Activated T-helper 1 cell treated with anti-CD3 and anti-CD28 coated beads, Interleukin-12 subunit alpha, Interleukin-12 subunit beta, Interleukin-2, Interleukin-4 antibody, amounts not matched to agents 30 ng/mL and 10 ng/mL and 1 ng/mL, durations not matched to agents 14 hours and 24 hours and 36 hours (primary cell): ENCODE measurements at regions not wholly inside any gene's neighbourhood (a gene's known extent, or its start where the extent isn't known, plus 50 kb on each side); places are given as distances from the start of the nearest gene placed in this dataset.
A peak's percentile ranks its signal among the peaks of the same experiment; 100 is the strongest.
"Not testable (repeated sequence)": the region's sequence is repeated elsewhere in the genome, so short reads cannot be mapped to it uniquely, and the experiment has no call there.

ENCODE experiments used
- DNase-seq: peaks from one replicate; pipeline ENCODE4 v3.0.0; 2021; ENCODE audit warnings: low spot score
- H3K27ac Mint-ChIP-seq: one replicate; pipeline ENCODE4 v1.8.0; 2021; ENCODE audit warnings: mild to moderate bottlenecking, mixed read lengths
- H3K27me3 Mint-ChIP-seq: one replicate; pipeline ENCODE4 v1.8.0; 2022; ENCODE audit warnings: mild to moderate bottlenecking, moderate library complexity, mixed read lengths; ENCODE audit not compliant: insufficient read depth
- H3K36me3 Mint-ChIP-seq: one replicate; pipeline ENCODE4 v1.8.0; 2021; ENCODE audit warnings: low read depth, mixed read lengths
- H3K4me1 Mint-ChIP-seq: one replicate; pipeline ENCODE4 v1.8.0; 2021; ENCODE audit warnings: low read depth, mixed read lengths
- H3K4me3 Mint-ChIP-seq: one replicate; pipeline ENCODE4 v1.8.0; 2021; ENCODE audit warnings: mild to moderate bottlenecking, moderate library complexity, mixed read lengths
- H3K9me3 Mint-ChIP-seq: one replicate; pipeline ENCODE4 v1.8.0; 2021; ENCODE audit warnings: mixed read lengths
- intact Hi-C: fragments of 100-400 bp; cut with micrococcal nuclease; formaldehyde crosslinking; loops from one replicate; pipeline ENCODE4 v1.15.1; 2024

DNA sequence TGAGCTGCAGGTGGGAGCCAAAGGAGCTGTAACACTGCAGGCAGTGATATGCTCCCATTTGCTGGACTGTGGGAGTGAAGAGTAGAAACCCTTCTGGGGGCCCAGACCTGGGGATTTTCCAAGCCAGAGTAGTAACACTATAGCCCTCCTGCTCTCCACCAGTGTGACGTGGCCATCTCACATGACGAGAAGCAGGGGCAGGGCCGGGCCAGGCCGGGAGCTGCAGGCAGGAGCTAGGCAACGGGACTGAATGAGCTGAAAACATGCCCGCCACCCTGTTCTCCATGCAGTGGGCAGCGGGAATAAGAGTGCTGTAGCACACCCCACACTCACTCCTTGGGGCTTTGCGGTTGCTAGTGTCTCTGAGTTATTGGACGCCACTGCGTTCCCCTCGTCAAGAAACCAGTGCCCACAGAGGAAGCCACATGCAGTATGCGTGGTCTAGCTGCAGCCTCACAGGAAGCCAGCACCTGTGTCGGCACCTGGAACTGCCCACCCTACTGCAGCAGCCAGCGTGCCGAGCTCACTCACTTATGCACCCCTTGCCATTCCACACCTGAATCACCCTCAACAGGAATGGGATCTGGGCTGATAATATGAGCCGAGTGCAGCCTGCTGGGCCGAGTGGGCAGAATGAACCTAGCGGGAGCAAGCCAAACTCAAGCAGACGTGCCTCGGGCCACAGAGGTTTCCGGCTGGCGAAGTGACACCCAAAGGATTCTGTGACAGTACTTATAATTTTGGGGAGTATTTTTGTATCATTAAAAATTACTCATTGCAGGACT lies 1389.6 kb downstream of the KCNT2 start:
- DNase-seq, result no peak
- Mint-ChIP-seq H3K4me1 (no peaks in the 10 kb centered on the region), H3K9me3 (peaks cover 8% of the 10 kb centered on the region), H3K27ac (no peak overlapping the region), H3K4me3 (no peak overlapping the region), H3K36me3 (no peaks in the 10 kb centered on the region), H3K27me3 (no peaks in the 10 kb centered on the region)
- intact Hi-C loops, result no loop called here

GRCh38 chr1:195202241-195202640 lies 1406.0 kb downstream of the KCNT2 start:
- Mint-ChIP-seq H3K36me3 (no peaks in the 10 kb centered on the region), H3K4me1 (no peaks in the 10 kb centered on the region), H3K9me3 (no peaks in the 10 kb centered on the region), H3K27me3 (peaks cover 7% of the 10 kb centered on the region), H3K4me3 (no peak overlapping the region), H3K27ac (no peak overlapping the region)
- no peak for DNase-seq
- intact Hi-C loops, result no loop called here

- Mint-ChIP-seq H3K4me3 (no peak overlapping the region), H3K36me3 (no peaks in the 10 kb centered on the region), H3K27ac (no peak overlapping the region), H3K4me1 (peaks cover 6% of the 10 kb centered on the region), H3K27me3 (peaks cover 7% of the 10 kb centered on the region), H3K9me3 (no peaks in the 10 kb centered on the region)
- no peak for DNase-seq
- intact Hi-C loops, result no loop called here
Measured at GRCh38 chr1:195200772-195201171, 1407.5 kb downstream of the KCNT2 start.

DNA sequence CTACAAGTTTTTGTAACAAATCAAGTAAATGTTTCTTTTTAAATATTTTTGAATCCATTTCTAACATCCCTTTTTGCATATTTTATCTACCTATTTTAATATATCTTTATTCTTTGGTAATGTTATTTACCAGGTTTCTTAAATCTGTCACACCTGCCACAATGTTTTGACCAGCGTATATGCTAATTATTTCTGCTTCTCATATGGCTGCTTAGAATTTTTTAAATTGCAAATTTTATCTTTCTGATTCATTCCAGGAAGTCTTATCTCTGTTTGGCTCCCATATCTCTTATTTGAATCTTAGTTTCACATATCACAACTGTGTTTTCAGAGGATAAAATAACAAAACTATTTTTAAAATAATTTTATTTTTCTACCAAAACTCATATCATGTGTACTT lies 1411.1 kb downstream of the KCNT2 start:
- no peak overlapping the region for H3K27ac Mint-ChIP-seq
- H3K4me3 Mint-ChIP-seq, result no peak overlapping the region
- peaks cover 15% of the 10 kb centered on the region for H3K4me1 Mint-ChIP-seq
- peaks cover 3% of the 10 kb centered on the region for H3K27me3 Mint-ChIP-seq
- no peaks in the 10 kb centered on the region for H3K9me3 Mint-ChIP-seq
- intact Hi-C loops, result loop anchor here (5.0 to 10.0 kb wide), 2 partner anchors 1652 to 1780 kb away; no protein-coding TSS in a partner anchor
- H3K36me3 Mint-ChIP-seq, result no peaks in the 10 kb centered on the region
- no peak for DNase-seq

DNA sequence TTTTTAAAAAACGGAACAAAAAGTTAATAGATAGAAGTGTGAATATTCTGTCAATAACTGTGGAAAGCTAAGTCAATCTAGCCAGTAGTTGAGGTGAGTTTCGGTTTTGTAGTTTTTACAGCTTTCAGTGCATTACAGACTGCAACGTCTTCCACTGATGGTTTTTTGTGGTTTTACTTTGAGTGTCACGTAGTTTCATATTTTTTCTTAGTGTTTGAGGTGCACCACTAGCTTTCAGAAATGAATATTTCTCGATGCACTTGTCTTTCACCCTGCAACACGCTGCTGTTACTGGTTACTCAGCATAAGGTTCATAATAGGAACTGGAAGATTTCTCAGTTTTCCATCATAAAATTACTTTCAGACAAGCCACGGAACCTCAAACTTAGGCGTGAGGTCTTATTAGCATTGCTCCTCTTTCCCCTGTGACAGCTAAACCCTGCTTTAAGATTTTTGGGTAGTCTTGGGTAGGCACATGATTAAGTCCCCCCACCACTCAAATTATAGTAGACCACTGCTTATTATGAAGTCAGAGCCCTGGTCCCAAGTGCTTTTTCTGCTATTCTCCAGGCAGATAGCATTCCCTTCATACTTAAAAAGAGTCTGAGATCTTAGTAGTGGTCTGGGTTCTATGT lies 1412.7 kb downstream of the KCNT2 start:
- no peaks in the 10 kb centered on the region for H3K36me3 Mint-ChIP-seq
- intact Hi-C loops, result loop anchor here (5.0 to 10.0 kb wide), 2 partner anchors 1651 to 1778 kb away; no protein-coding TSS in a partner anchor
- peaks cover 3% of the 10 kb centered on the region for H3K27me3 Mint-ChIP-seq
- H3K4me3 Mint-ChIP-seq, result no peak overlapping the region
- H3K27ac Mint-ChIP-seq, result peak overlapping the region; percentile 18
- DNase-seq, result peak; percentile 9
- H3K9me3 Mint-ChIP-seq, result no peaks in the 10 kb centered on the region
- peaks cover 15% of the 10 kb centered on the region for H3K4me1 Mint-ChIP-seq

DNA sequence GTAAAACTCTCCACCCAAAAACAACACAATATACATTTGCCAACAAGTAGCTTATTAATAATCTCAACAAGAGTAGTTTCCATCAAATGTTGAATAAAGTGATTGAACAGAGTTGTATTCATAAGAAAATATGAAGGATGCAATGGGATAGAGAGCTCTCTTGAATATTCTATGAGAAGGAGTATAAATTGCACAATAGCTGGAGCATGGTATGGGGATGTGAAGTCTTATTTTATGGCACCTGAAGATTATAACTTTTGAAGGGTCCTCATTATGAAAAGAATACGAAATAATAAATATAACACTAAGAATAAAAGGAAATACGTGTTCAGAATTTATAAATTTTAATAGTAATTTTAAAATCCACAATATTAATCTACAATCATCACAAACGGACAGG lies 1415.1 kb downstream of the KCNT2 start:
- Mint-ChIP-seq H3K9me3 (no peaks in the 10 kb centered on the region), H3K27me3 (no peaks in the 10 kb centered on the region), H3K27ac (no peak overlapping the region), H3K4me1 (peaks cover 15% of the 10 kb centered on the region), H3K36me3 (no peaks in the 10 kb centered on the region), H3K4me3 (no peak overlapping the region)
- DNase-seq, result no peak
- intact Hi-C loops, result loop anchor here (10.0 kb wide), 1 partner anchor 1648 kb away; no protein-coding TSS in a partner anchor

GRCh38 chr1:195188821-195189220 lies 1419.4 kb downstream of the KCNT2 start:
- no peaks in the 10 kb centered on the region for H3K9me3 Mint-ChIP-seq
- peaks cover 3% of the 10 kb centered on the region for H3K27me3 Mint-ChIP-seq
- no peak for DNase-seq
- H3K36me3 Mint-ChIP-seq, result no peaks in the 10 kb centered on the region
- no peak overlapping the region for H3K4me3 Mint-ChIP-seq
- no peaks in the 10 kb centered on the region for H3K4me1 Mint-ChIP-seq
- no peak overlapping the region for H3K27ac Mint-ChIP-seq
- intact Hi-C loops, result no loop called here

- no peak overlapping the region for H3K27ac Mint-ChIP-seq
- H3K9me3 Mint-ChIP-seq, result no peaks in the 10 kb centered on the region
- no peaks in the 10 kb centered on the region for H3K36me3 Mint-ChIP-seq
- H3K27me3 Mint-ChIP-seq, result peaks cover 3% of the 10 kb centered on the region
- intact Hi-C loops, result no loop called here
- H3K4me1 Mint-ChIP-seq, result no peaks in the 10 kb centered on the region
- H3K4me3 Mint-ChIP-seq, result no peak overlapping the region
- no peak for DNase-seq
Measured at GRCh38 chr1:195186544-195186943, 1421.7 kb downstream of the KCNT2 start.

DNA sequence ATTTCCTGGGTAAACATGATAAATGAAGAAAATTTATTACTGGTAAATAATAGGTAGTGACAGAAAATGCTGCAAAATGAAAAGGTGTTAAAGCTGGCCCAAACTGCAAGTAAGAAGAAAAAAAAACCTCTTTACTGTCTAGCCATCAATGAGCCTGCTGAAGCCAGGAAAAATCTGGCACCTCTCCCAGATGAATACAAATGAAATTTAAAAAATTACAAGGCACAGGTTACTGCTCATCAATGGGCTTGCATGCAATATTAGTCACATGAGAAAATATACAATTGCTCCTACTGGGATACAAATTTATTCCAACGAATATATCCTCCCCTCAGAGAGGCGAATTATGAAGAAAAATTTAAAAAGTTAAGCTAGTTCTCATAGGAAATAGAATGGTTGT lies 1422.5 kb downstream of the KCNT2 start:
- Mint-ChIP-seq H3K27ac (no peak overlapping the region), H3K27me3 (peaks cover 3% of the 10 kb centered on the region), H3K4me3 (no peak overlapping the region), H3K4me1 (no peaks in the 10 kb centered on the region), H3K36me3 (no peaks in the 10 kb centered on the region), H3K9me3 (no peaks in the 10 kb centered on the region)
- intact Hi-C loops, result no loop called here
- DNase-seq, result no peak

DNA sequence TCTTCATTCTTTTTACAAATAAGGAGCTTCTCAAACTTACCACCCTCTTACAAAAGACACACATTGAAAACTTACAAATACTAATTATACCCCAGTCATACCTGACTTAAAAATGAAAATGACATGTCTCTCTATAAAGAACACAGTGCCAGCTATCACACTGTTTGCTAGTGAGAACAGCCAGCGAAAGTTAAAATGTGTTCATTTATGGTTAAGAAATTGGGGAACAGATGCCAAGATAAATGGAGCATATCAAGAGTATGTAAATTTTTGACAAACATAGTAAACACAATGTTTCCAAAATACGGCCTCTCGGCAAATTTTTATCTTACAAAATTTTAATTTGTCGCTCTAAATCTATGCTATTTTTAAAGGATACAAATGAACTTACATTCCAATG lies 1422.9 kb downstream of the KCNT2 start:
- Mint-ChIP-seq H3K27me3 (peaks cover 3% of the 10 kb centered on the region), H3K27ac (no peak overlapping the region), H3K36me3 (no peaks in the 10 kb centered on the region), H3K4me3 (no peak overlapping the region), H3K9me3 (no peaks in the 10 kb centered on the region), H3K4me1 (no peaks in the 10 kb centered on the region)
- intact Hi-C loops, result no loop called here
- no peak for DNase-seq

- no peaks in the 10 kb centered on the region for H3K9me3 Mint-ChIP-seq
- no peak overlapping the region for H3K4me3 Mint-ChIP-seq
Measured at GRCh38 chr1:195173753-195174152, 1434.5 kb downstream of the KCNT2 start.

GRCh38 chr1:195159795-195160194 lies 1448.4 kb downstream of the KCNT2 start:
- H3K9me3 Mint-ChIP-seq, intact Hi-C loops, H3K27me3 Mint-ChIP-seq, H3K4me3 Mint-ChIP-seq, H3K4me1 Mint-ChIP-seq, H3K27ac Mint-ChIP-seq, DNase-seq, H3K36me3 Mint-ChIP-seq: not testable (repeated sequence)

More at GRCh38 chr1:195173753-195174152, 1434.5 kb downstream of the KCNT2 start:
- intact Hi-C loops, result no loop called here
- Mint-ChIP-seq H3K36me3 (no peaks in the 10 kb centered on the region), H3K27me3 (no peaks in the 10 kb centered on the region), H3K4me1 (no peaks in the 10 kb centered on the region), H3K27ac (no peak overlapping the region)
- no peak for DNase-seq

GRCh38 chr1:195158091-195158490 lies 1450.1 kb downstream of the KCNT2 start:
- Mint-ChIP-seq H3K4me3 (no peak overlapping the region), H3K27me3 (no peaks in the 10 kb centered on the region), H3K4me1 (no peaks in the 10 kb centered on the region), H3K36me3 (no peaks in the 10 kb centered on the region), H3K9me3 (no peaks in the 10 kb centered on the region), H3K27ac (no peak overlapping the region)
- no peak for DNase-seq
- intact Hi-C loops, result no loop called here
